ENCODE measurements at regions not wholly inside any gene's neighbourhood (a gene's known extent, or its start where the extent isn't known, plus 50 kb on each side); places are given as distances from the start of the nearest gene placed in this dataset.

DNA sequence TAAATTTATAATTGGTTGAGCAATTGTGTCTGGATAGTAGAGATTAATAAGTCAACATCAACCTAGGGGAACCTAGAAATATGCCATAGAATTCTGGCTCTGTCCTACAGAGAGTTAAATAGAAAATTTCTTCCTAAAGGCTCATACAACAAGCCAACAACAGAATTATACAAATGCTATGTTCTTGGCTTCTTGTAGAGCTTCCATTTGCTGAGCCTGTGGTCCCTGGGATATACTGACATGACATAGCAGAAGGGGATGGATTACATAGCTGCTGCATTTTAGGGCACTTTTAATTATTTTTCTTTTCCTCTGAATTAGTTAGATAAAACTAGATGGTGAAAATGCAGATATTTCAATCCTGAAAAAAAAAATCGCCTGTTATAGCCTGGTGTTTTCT, 95.5 kb upstream of the ST6GAL2 start:
- no peaks in the 10 kb centered on the region for H3K9me3 ChIP-seq (ENCODE audit: control insufficient read depth, low read length)
- no peak overlapping the region for H3K4me3 ChIP-seq (ENCODE audit: low read length)
- H3K36me3 ChIP-seq (ENCODE audit: control insufficient read depth, insufficient read depth, low read length, severe bottlenecking) = no peaks in the 10 kb centered on the region
- no peak for DNase-seq (ENCODE audit: low read depth)
- H3K9ac ChIP-seq (ENCODE audit: low read length) = no peak overlapping the region
- peaks cover 4% of the 10 kb centered on the region for H3K4me1 ChIP-seq (ENCODE audit: control insufficient read depth, insufficient read depth, low read length)
- peaks cover 4% of the 10 kb centered on the region for H3K27me3 ChIP-seq (replicated peaks; ENCODE audit: control insufficient read depth, insufficient read depth, low read length)

DNA sequence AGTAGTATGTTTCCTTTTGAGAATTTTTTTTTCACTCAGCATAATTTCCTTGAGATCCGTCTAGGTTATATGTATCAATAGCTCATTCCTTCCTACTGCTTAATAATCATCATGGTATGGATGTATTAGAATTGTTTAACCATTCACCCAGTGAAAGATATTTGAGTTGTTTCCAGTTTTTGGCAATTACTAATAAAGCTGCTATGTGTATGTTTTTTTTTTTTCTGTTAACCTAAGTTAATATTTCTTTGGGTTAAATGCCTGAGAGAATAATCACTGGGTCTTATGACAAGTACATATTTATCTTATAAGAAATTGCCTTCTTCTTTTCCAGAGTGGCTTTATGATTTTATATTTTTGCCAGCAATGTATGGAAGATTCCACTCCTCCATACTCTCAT, 96.4 kb upstream of the ST6GAL2 start:
- Histone ChIP-seq H3K9ac (ENCODE audit: low read length) (no peak overlapping the region), H3K4me3 (ENCODE audit: low read length) (no peak overlapping the region), H3K4me1 (ENCODE audit: control insufficient read depth, insufficient read depth, low read length) (peaks cover 4% of the 10 kb centered on the region), H3K27me3 (replicated peaks; ENCODE audit: control insufficient read depth, insufficient read depth, low read length) (peaks cover 4% of the 10 kb centered on the region), H3K36me3 (ENCODE audit: control insufficient read depth, insufficient read depth, low read length, severe bottlenecking) (no peaks in the 10 kb centered on the region), H3K9me3 (ENCODE audit: control insufficient read depth, low read length) (no peaks in the 10 kb centered on the region)
- DNase-seq (ENCODE audit: low read depth) = peak; percentile 16

DNA sequence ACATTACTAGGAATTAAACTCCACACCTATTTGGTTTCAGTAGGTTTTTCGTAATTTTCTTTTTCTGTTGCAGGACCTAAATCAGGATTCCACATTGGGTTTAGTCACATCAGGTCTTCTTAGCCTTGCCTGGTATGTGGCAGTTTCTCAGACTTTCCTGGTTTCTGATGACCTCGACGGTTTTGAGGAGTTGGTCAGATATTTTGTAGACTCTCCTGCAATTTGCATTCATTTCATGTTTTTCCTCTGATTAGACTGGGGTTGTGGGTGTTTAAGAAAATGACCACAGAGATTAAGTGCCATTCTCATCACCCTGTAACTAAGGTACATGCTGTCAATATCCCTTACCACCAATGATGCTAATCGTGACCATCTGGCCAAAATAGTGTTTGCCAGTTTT, 97.3 kb upstream of the ST6GAL2 start:
- H3K4me3 ChIP-seq (ENCODE audit: low read length) = no peak overlapping the region
- no peaks in the 10 kb centered on the region for H3K36me3 ChIP-seq (ENCODE audit: control insufficient read depth, insufficient read depth, low read length, severe bottlenecking)
- DNase-seq (ENCODE audit: low read depth) = peak; percentile 15
- no peak overlapping the region for H3K9ac ChIP-seq (ENCODE audit: low read length)
- no peaks in the 10 kb centered on the region for H3K4me1 ChIP-seq (ENCODE audit: control insufficient read depth, insufficient read depth, low read length)
- H3K27me3 ChIP-seq (replicated peaks; ENCODE audit: control insufficient read depth, insufficient read depth, low read length) = peaks cover 4% of the 10 kb centered on the region
- H3K9me3 ChIP-seq (ENCODE audit: control insufficient read depth, low read length) = no peaks in the 10 kb centered on the region

DNA sequence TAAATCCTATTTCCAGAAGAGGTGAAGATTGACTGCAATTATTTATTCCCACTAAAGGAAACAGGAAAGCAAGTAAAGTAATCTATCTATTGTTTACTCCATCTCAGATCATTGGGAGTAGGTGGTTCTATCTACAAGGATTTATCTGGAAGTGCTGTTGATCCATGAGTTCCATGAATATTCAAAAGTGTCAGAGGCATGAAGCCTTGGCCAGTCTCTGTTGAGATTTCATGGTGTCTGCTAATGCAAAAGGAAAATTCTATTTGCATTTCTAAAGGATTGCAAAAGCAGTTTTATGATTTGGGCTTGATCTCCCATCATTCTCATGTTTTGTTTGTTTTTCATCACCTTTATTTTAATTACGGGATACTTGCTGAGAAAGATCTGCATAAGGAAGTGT, 102.4 kb upstream of the ST6GAL2 start:
- no peaks in the 10 kb centered on the region for H3K9me3 ChIP-seq (ENCODE audit: control insufficient read depth, low read length)
- H3K4me1 ChIP-seq (ENCODE audit: control insufficient read depth, insufficient read depth, low read length) = no peaks in the 10 kb centered on the region

DNA sequence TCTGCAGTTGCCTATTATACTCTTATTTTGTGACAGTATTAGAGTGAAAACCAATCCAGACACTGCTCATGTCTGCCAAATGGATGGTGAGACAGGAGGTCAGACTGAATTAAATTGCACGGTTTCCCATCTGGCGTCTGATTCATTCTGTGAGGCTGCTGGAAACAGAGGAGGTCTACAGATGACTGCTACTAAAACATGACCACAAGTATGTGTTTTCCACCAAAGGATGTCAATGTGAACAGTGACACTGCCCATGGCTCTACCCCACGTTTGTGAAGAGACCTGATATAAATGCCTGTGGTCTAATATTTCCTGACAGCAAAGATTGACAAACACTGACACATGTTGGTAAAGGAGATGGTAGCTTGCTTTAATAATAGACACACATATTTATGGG, 104.3 kb upstream of the ST6GAL2 start:
- peak; percentile 61 for DNase-seq (ENCODE audit: low read depth)
- H3K9me3 ChIP-seq (ENCODE audit: control insufficient read depth, low read length) = no peaks in the 10 kb centered on the region
- H3K4me3 ChIP-seq (ENCODE audit: low read length) = no peak overlapping the region

More for the DNA sequence above, 102.4 kb upstream of the ST6GAL2 start:
- Histone ChIP-seq H3K36me3 (ENCODE audit: control insufficient read depth, insufficient read depth, low read length, severe bottlenecking) (no peaks in the 10 kb centered on the region), H3K4me3 (ENCODE audit: low read length) (no peak overlapping the region), H3K9ac (ENCODE audit: low read length) (no peak overlapping the region), H3K27me3 (replicated peaks; ENCODE audit: control insufficient read depth, insufficient read depth, low read length) (no peaks in the 10 kb centered on the region)
- no peak for DNase-seq (ENCODE audit: low read depth)

DNA sequence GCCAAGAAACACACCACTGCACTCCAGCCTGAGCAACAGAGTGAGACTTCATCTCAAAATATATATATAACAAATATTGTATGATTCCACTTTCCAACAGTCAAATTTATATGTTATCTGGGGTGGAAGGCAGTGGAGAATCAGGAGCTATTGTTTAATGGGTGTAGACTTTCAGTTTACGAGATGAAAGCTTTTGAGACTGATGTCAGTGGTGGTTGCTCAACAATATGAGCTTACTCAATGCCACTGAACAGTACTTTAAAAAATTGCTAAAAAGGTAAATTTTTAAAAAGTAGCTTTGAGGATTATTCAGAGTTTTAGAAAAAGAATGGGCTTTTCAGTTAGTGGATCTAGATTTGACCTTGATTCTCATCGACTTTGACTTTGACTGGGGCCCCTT, 105.9 kb upstream of the ST6GAL2 start:
- H3K27me3 ChIP-seq (replicated peaks; ENCODE audit: control insufficient read depth, insufficient read depth, low read length) = peaks cover 21% of the 10 kb centered on the region
- H3K9me3 ChIP-seq (ENCODE audit: control insufficient read depth, low read length) = no peaks in the 10 kb centered on the region
- no peaks in the 10 kb centered on the region for H3K4me1 ChIP-seq (ENCODE audit: control insufficient read depth, insufficient read depth, low read length)
- H3K4me3 ChIP-seq (ENCODE audit: low read length) = no peak overlapping the region
- H3K36me3 ChIP-seq (ENCODE audit: control insufficient read depth, insufficient read depth, low read length, severe bottlenecking) = no peaks in the 10 kb centered on the region
- DNase-seq (ENCODE audit: low read depth) = peak; percentile 50
- H3K9ac ChIP-seq (ENCODE audit: low read length) = no peak overlapping the region

More for the DNA sequence above, 104.3 kb upstream of the ST6GAL2 start:
- no peak overlapping the region for H3K9ac ChIP-seq (ENCODE audit: low read length)
- peaks cover 11% of the 10 kb centered on the region for H3K27me3 ChIP-seq (replicated peaks; ENCODE audit: control insufficient read depth, insufficient read depth, low read length)
- H3K4me1 ChIP-seq (ENCODE audit: control insufficient read depth, insufficient read depth, low read length) = no peaks in the 10 kb centered on the region
- H3K36me3 ChIP-seq (ENCODE audit: control insufficient read depth, insufficient read depth, low read length, severe bottlenecking) = no peaks in the 10 kb centered on the region

DNA sequence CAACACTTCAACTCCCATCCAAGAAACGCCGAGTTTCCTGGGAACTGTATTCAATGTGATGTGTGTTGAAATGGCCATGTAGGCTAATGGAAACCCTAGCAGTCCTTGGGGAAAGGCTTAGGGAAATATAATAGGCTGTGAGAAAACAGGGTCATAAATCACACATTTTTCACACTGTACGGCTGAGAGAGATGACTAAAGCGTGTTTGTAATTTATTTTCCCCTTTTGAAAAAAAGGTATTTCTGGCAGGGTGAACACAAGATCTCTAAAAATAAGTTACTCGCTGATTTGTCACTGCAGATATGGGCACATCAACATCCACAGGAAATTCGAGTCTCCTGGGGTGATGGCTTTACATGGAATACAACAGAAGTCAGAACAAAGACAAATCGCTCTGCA, 109.6 kb upstream of the ST6GAL2 start:
- H3K36me3 ChIP-seq (ENCODE audit: control insufficient read depth, insufficient read depth, low read length, severe bottlenecking) = no peaks in the 10 kb centered on the region
- peaks cover 34% of the 10 kb centered on the region for H3K27me3 ChIP-seq (replicated peaks; ENCODE audit: control insufficient read depth, insufficient read depth, low read length)
- no peak overlapping the region for H3K9ac ChIP-seq (ENCODE audit: low read length)
- no peaks in the 10 kb centered on the region for H3K9me3 ChIP-seq (ENCODE audit: control insufficient read depth, low read length)
- H3K4me3 ChIP-seq (ENCODE audit: low read length) = no peak overlapping the region
- no peaks in the 10 kb centered on the region for H3K4me1 ChIP-seq (ENCODE audit: control insufficient read depth, insufficient read depth, low read length)
- no peak for DNase-seq (ENCODE audit: low read depth)

DNA sequence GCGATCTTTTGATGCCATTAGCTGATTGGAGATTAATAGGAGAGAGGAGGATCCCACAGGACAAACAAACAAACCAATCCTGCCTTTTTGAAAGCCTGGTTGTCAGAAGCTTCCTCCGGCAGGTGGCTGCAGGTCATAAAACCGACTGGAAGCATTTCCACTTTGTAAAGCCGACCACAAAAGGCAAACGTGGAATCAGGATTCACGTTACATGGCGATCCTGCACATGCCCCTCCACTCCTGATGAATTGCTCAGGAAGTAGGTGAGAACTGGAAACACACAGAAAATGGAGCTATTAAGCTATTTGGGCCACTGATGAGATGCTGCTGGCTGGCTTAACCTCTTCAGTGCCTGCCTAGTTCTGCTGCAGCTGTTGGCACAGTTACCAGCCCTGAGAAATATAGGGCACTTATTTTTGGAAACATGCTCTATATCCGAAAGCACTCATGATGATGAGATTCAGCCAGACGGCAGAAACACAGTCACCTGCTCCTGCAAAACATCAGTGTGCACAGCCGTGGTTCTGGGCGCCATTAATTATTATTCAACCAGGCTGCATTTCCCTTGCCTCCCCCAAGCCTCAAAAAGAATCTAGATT, 110.3 kb upstream of the ST6GAL2 start:
- H3K9ac ChIP-seq (ENCODE audit: low read length) = no peak overlapping the region
- DNase-seq (ENCODE audit: low read depth) = no peak
- no peaks in the 10 kb centered on the region for H3K36me3 ChIP-seq (ENCODE audit: control insufficient read depth, insufficient read depth, low read length, severe bottlenecking)
- H3K4me3 ChIP-seq (ENCODE audit: low read length) = no peak overlapping the region
- H3K9me3 ChIP-seq (ENCODE audit: control insufficient read depth, low read length) = no peaks in the 10 kb centered on the region
- peaks cover 34% of the 10 kb centered on the region for H3K27me3 ChIP-seq (replicated peaks; ENCODE audit: control insufficient read depth, insufficient read depth, low read length)
- no peaks in the 10 kb centered on the region for H3K4me1 ChIP-seq (ENCODE audit: control insufficient read depth, insufficient read depth, low read length)

DNA sequence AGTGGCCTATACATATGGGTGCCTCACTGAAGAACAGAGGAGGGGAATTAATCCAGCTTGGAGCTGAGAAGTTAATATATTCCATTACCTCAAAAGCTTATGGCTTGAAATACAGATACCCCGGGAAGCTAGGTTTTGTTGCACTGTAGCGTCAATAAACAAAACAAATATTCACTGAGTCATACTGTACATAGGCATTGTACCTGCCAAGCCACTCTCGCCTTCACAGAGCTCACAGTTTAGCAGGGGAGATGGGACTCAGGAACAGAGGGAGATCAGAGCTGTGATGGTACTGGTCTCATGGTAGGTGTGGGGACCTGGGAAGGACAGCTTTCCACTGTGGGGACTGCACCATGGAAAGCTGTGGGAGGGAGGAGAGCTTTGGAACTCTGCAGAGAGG, 111.2 kb upstream of the ST6GAL2 start:
- no peaks in the 10 kb centered on the region for H3K36me3 ChIP-seq (ENCODE audit: control insufficient read depth, insufficient read depth, low read length, severe bottlenecking)
- H3K27me3 ChIP-seq (replicated peaks; ENCODE audit: control insufficient read depth, insufficient read depth, low read length) = peaks cover 34% of the 10 kb centered on the region
- no peak overlapping the region for H3K4me3 ChIP-seq (ENCODE audit: low read length)
- H3K9me3 ChIP-seq (ENCODE audit: control insufficient read depth, low read length) = no peaks in the 10 kb centered on the region
- no peaks in the 10 kb centered on the region for H3K4me1 ChIP-seq (ENCODE audit: control insufficient read depth, insufficient read depth, low read length)
- no peak overlapping the region for H3K9ac ChIP-seq (ENCODE audit: low read length)
- no peak for DNase-seq (ENCODE audit: low read depth)

DNA sequence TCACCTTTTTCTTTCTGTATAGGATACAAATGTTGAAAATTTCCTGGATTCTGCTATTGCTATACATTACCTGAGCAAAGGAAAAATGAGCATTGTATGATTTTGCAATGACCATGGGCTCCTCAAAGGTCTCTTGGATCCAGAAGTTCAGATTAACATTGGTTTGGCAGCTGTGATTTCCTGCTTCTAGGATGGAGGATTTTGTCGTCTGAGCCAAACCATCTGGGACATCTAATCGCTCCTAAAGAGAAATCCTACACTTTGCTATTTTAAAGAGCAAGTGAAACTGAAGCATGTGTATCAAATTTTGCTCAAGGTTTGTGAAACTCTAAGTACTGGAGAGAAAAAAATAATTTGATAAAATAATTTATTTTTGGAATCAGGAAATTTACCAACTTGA, 115.1 kb upstream of the ST6GAL2 start:
- Histone ChIP-seq H3K27me3 (replicated peaks; ENCODE audit: control insufficient read depth, insufficient read depth, low read length) (peaks cover 21% of the 10 kb centered on the region), H3K4me3 (ENCODE audit: low read length) (no peak overlapping the region), H3K9me3 (ENCODE audit: control insufficient read depth, low read length) (no peaks in the 10 kb centered on the region), H3K9ac (ENCODE audit: low read length) (no peak overlapping the region), H3K36me3 (ENCODE audit: control insufficient read depth, insufficient read depth, low read length, severe bottlenecking) (no peaks in the 10 kb centered on the region), H3K4me1 (ENCODE audit: control insufficient read depth, insufficient read depth, low read length) (no peaks in the 10 kb centered on the region)
- peak; percentile 48 for DNase-seq (ENCODE audit: low read depth)

DNA sequence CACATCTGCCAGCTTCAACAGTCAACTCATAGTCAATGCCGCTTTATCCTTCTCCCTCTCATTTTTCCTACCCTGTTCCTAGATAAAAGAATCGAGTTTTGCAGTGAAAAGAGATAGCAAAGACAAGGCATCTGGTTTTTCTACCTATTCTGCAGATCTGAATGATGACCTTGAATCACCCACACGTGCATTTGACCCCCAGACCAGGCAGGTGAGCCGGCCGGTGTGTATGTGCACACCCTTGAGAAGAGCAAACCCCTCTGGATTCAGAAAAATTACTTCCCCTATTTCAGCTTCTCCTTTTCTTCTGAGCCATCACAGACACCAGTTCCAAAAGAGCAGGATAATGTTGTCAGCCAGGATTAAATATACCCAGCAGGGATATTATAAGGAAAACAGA, 115.6 kb upstream of the ST6GAL2 start:
- no peaks in the 10 kb centered on the region for H3K36me3 ChIP-seq (ENCODE audit: control insufficient read depth, insufficient read depth, low read length, severe bottlenecking)
- H3K9ac ChIP-seq (ENCODE audit: low read length) = no peak overlapping the region
- no peak overlapping the region for H3K4me3 ChIP-seq (ENCODE audit: low read length)
- no peaks in the 10 kb centered on the region for H3K9me3 ChIP-seq (ENCODE audit: control insufficient read depth, low read length)
- H3K27me3 ChIP-seq (replicated peaks; ENCODE audit: control insufficient read depth, insufficient read depth, low read length) = peaks cover 17% of the 10 kb centered on the region
- H3K4me1 ChIP-seq (ENCODE audit: control insufficient read depth, insufficient read depth, low read length) = no peaks in the 10 kb centered on the region
- no peak for DNase-seq (ENCODE audit: low read depth)
